H1 (cell line): ENCODE measurements at regions not wholly inside any gene's neighbourhood (a gene's known extent, or its start where the extent isn't known, plus 50 kb on each side); places are given as distances from the start of the nearest gene placed in this dataset.

ENCODE experiments used
- TBP ChIP-seq: IDR thresholded peaks from 2 replicates; pipeline ENCODE4 v1.6.1; 2011; ENCODE audit warnings: low read depth, low read length, improper control_type of control experiment
- TF ChIP-seq, protein P1 (sequence below): fragments of 300-600 bp; sonication (generic); IDR thresholded peaks from 2 replicates; pipeline ENCODE4 v1.7.1; 2012; ENCODE audit warnings: low read length, moderate library complexity, mild to moderate bottlenecking, inconsistent platforms; ENCODE audit not compliant: insufficient replicate concordance

DNA sequence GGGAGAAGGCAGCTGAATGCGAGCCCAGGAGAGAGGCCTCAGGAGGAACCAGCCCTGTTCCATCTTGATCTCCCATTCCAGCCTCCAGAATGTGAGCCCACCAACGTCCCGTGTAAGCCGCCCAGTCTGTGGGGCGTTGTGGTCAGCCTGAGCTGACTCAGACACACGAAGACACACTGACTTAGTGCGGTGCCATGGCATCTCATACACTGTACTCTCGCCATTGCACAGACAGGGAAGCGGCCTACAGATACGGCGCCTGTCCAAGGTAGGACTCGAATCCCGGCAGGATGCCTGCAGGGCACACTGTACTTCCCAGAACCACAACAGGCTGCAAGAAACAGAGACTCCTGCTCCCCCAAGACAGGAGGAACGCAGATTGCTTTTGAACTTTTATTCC is 179.6 kb downstream of the CTTN start (continued):
- TF ChIP-seq, protein P1, sequence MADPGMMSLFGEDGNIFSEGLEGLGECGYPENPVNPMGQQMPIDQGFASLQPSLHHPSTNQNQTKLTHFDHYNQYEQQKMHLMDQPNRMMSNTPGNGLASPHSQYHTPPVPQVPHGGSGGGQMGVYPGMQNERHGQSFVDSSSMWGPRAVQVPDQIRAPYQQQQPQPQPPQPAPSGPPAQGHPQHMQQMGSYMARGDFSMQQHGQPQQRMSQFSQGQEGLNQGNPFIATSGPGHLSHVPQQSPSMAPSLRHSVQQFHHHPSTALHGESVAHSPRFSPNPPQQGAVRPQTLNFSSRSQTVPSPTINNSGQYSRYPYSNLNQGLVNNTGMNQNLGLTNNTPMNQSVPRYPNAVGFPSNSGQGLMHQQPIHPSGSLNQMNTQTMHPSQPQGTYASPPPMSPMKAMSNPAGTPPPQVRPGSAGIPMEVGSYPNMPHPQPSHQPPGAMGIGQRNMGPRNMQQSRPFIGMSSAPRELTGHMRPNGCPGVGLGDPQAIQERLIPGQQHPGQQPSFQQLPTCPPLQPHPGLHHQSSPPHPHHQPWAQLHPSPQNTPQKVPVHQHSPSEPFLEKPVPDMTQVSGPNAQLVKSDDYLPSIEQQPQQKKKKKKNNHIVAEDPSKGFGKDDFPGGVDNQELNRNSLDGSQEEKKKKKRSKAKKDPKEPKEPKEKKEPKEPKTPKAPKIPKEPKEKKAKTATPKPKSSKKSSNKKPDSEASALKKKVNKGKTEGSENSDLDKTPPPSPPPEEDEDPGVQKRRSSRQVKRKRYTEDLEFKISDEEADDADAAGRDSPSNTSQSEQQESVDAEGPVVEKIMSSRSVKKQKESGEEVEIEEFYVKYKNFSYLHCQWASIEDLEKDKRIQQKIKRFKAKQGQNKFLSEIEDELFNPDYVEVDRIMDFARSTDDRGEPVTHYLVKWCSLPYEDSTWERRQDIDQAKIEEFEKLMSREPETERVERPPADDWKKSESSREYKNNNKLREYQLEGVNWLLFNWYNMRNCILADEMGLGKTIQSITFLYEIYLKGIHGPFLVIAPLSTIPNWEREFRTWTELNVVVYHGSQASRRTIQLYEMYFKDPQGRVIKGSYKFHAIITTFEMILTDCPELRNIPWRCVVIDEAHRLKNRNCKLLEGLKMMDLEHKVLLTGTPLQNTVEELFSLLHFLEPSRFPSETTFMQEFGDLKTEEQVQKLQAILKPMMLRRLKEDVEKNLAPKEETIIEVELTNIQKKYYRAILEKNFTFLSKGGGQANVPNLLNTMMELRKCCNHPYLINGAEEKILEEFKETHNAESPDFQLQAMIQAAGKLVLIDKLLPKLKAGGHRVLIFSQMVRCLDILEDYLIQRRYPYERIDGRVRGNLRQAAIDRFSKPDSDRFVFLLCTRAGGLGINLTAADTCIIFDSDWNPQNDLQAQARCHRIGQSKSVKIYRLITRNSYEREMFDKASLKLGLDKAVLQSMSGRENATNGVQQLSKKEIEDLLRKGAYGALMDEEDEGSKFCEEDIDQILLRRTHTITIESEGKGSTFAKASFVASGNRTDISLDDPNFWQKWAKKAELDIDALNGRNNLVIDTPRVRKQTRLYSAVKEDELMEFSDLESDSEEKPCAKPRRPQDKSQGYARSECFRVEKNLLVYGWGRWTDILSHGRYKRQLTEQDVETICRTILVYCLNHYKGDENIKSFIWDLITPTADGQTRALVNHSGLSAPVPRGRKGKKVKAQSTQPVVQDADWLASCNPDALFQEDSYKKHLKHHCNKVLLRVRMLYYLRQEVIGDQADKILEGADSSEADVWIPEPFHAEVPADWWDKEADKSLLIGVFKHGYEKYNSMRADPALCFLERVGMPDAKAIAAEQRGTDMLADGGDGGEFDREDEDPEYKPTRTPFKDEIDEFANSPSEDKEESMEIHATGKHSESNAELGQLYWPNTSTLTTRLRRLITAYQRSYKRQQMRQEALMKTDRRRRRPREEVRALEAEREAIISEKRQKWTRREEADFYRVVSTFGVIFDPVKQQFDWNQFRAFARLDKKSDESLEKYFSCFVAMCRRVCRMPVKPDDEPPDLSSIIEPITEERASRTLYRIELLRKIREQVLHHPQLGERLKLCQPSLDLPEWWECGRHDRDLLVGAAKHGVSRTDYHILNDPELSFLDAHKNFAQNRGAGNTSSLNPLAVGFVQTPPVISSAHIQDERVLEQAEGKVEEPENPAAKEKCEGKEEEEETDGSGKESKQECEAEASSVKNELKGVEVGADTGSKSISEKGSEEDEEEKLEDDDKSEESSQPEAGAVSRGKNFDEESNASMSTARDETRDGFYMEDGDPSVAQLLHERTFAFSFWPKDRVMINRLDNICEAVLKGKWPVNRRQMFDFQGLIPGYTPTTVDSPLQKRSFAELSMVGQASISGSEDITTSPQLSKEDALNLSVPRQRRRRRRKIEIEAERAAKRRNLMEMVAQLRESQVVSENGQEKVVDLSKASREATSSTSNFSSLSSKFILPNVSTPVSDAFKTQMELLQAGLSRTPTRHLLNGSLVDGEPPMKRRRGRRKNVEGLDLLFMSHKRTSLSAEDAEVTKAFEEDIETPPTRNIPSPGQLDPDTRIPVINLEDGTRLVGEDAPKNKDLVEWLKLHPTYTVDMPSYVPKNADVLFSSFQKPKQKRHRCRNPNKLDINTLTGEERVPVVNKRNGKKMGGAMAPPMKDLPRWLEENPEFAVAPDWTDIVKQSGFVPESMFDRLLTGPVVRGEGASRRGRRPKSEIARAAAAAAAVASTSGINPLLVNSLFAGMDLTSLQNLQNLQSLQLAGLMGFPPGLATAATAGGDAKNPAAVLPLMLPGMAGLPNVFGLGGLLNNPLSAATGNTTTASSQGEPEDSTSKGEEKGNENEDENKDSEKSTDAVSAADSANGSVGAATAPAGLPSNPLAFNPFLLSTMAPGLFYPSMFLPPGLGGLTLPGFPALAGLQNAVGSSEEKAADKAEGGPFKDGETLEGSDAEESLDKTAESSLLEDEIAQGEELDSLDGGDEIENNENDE = no peak
- no peak for TF ChIP-seq TBP
